GM19438 (cell line): ENCODE measurements at regions not wholly inside any gene's neighbourhood (a gene's known extent, or its start where the extent isn't known, plus 50 kb on each side); places are given as distances from the start of the nearest gene placed in this dataset.

Experiments
- ATAC-seq: cut with Tn5 transposase; IDR thresholded peaks from one replicate; pipeline ENCODE4 v1.9.1; 2021; ENCODE audit warnings: low read depth; ENCODE audit not compliant: unreplicated experiment

GRCh38 chr22:48639896-48640748, 1187.6 kb downstream of the BRD1 start:
- no peak for ATAC-seq

- ATAC-seq = no peak
Observed at GRCh38 chr22:48639021-48639795, 1188.5 kb downstream of the BRD1 start.

- ATAC-seq = no peak
Observed at GRCh38 chr22:48637231-48637630, 1190.4 kb downstream of the BRD1 start.

- no peak for ATAC-seq
Observed at GRCh38 chr22:48636746-48637145, 1190.9 kb downstream of the BRD1 start.

GRCh38 chr22:48635816-48636215, 1191.9 kb downstream of the BRD1 start:
- ATAC-seq = no peak

GRCh38 chr22:48635031-48635430, 1192.6 kb downstream of the BRD1 start:
- ATAC-seq = no peak

- ATAC-seq = no peak
Observed at GRCh38 chr22:48633996-48634836, 1193.5 kb downstream of the BRD1 start.

GRCh38 chr22:48632646-48633246, 1194.9 kb downstream of the BRD1 start:
- ATAC-seq = no peak

GRCh38 chr22:48631288-48631863, 1196.3 kb downstream of the BRD1 start:
- no peak for ATAC-seq

GRCh38 chr22:48630848-48631247, 1196.8 kb downstream of the BRD1 start:
- ATAC-seq = no peak

GRCh38 chr22:48630433-48630754, 1197.3 kb downstream of the BRD1 start:
- no peak for ATAC-seq

- ATAC-seq = no peak
Observed at GRCh38 chr22:48629631-48630432, 1197.8 kb downstream of the BRD1 start.

- no peak for ATAC-seq
Observed at GRCh38 chr22:48628891-48629543, 1198.7 kb downstream of the BRD1 start.

- no peak for ATAC-seq
Observed at GRCh38 chr22:48627966-48628365, 1199.7 kb downstream of the BRD1 start.

- ATAC-seq = no peak
Observed at GRCh38 chr22:48627203-48627602, 1200.5 kb downstream of the BRD1 start.

- no peak for ATAC-seq
Observed at GRCh38 chr22:48624401-48624800, 1203.3 kb downstream of the BRD1 start.

- no peak for ATAC-seq
Observed at GRCh38 chr22:48622891-48623545, 1204.7 kb downstream of the BRD1 start.

- ATAC-seq = no peak
Observed at GRCh38 chr22:48621085-48621484, 1206.6 kb downstream of the BRD1 start.
